ENCODE measurements at regions not wholly inside any gene's neighbourhood (a gene's known extent, or its start where the extent isn't known, plus 50 kb on each side); places are given as distances from the start of the nearest gene placed in this dataset.

DNA sequence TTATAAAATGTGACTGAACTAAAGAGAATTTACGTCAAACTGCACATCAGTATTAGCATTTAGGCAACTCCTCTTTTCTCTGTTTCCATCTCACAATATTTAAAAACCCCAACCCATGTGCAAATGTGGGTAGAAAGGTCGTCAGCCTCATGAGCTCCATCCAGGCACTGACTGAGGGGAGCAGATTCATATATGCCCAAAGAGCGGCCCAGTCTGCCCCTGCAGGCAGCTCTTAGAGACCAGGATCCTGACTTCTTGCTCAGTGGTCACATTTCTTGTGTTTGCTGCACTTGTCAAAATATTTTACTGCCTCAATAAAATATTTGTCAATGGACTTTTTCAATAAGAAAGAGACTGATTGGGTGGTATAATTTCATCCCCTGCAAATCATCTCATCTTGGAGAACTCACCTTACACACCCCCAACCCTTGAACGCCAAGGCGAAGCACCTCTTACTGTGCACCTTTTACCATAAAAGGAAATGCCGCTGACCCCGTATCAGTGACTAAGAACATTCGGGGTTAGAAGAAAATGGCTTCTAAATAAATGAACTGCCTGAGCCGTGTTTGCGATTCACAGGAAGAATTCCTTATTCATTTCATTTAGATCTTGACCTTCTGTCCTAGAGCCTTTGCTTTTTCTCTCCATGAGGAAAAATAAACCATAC is 418.8 kb downstream of the BCL11B start:
- TF ChIP-seq, protein P1, sequence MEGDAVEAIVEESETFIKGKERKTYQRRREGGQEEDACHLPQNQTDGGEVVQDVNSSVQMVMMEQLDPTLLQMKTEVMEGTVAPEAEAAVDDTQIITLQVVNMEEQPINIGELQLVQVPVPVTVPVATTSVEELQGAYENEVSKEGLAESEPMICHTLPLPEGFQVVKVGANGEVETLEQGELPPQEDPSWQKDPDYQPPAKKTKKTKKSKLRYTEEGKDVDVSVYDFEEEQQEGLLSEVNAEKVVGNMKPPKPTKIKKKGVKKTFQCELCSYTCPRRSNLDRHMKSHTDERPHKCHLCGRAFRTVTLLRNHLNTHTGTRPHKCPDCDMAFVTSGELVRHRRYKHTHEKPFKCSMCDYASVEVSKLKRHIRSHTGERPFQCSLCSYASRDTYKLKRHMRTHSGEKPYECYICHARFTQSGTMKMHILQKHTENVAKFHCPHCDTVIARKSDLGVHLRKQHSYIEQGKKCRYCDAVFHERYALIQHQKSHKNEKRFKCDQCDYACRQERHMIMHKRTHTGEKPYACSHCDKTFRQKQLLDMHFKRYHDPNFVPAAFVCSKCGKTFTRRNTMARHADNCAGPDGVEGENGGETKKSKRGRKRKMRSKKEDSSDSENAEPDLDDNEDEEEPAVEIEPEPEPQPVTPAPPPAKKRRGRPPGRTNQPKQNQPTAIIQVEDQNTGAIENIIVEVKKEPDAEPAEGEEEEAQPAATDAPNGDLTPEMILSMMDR (IDR thresholded peaks at IDR 0.05): no peak
- no peak for TF ChIP-seq POLR2A (IDR thresholded peaks at IDR 0.05)
